Omental fat pad (tissue), 3 donors: ENCODE measurements at regions not wholly inside any gene's neighbourhood (a gene's known extent, or its start where the extent isn't known, plus 50 kb on each side); places are given as distances from the start of the nearest gene placed in this dataset.
"Not testable (repeated sequence)": the region's sequence is repeated elsewhere in the genome, so short reads cannot be mapped to it uniquely, and the experiment has no call there.

Experiments used
- ATAC-seq: fragments of 150-250 bp; one replicate; pipeline ENCODE4 v1.9.1; 2016; ENCODE audit warnings: mild to moderate bottlenecking, moderate library complexity; ENCODE audit not compliant: low FRiP score
- DNase-seq: peaks from one replicate; pipeline ENCODE4 v3.0.0-alpha.2; 2019; ENCODE audit warnings: low spot score
- CTCF ChIP-seq, 3 donors: fragments of 450-650 bp; IDR thresholded peaks; one replicate each; pipeline ENCODE4 v1.5.1; 2016 to 2017; ENCODE audit warnings: antibody characterized with exemption in 3 of 3, mild to moderate bottlenecking in 3 of 3, moderate library complexity in 2 of 3

DNA sequence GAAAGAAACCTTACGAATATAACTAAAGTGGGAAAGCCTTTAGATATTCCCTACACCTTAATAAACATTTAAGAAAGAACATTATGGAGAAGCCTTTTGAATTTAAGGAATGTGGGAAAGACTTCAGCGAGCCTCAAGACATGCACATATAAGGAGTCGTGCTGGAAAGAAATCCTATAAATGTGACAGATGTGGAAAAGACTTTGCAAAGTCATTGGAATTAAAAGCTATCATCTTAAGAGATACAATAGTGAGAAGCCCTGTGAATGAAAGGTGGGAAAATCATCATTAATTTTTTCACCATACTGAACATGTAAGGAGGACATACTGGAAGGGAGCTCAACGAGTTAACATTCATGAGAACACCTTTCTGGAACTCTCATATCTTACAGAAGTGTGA is 650.5 kb upstream of the DEFB115 start:
- no peak for TF ChIP-seq CTCF (IDR thresholded peaks at IDR 0.05)
- no peak for DNase-seq
- no peak for ATAC-seq

DNA sequence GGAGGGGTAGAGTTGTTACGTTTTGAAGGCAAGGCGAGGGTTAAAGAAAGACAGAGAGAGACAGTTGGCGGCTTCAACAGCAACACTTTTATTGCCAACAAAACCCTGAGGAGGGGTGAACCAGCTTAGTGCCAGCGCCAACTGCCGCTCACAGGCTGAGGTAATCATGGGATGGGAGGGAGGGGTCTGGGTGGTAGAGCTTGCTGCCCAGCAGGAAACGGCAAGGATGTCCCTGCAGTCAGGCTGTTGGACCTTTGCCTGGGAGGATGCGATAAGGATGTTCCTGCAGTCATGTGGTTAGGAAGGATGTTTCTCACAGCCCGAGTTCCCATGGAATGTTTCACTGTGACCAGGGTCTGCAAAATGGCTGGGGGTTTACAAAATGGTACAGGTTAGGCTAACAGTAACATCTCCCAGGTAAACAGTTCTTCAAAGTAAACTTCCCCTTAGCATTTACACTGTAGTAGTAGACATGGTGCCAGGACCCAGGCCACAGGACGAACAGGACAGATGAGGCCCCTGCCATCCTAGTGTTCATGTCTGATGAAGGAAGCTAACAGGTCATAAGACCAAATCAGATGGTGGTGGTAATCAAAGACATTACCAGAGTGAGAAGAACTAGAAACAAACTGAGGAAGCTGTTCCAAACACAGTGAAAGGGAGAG is 647.3 kb upstream of the DEFB115 start:
- ATAC-seq (no peak), DNase-seq (no peak)
- TF ChIP-seq CTCF (IDR thresholded peaks at IDR 0.05) = no peak

- no peak for ATAC-seq
- no peak for TF ChIP-seq CTCF (IDR thresholded peaks at IDR 0.05)
- no peak for DNase-seq
Measured at GRCh38 chr20:30610751-30611150, 646.7 kb upstream of the DEFB115 start.

DNA sequence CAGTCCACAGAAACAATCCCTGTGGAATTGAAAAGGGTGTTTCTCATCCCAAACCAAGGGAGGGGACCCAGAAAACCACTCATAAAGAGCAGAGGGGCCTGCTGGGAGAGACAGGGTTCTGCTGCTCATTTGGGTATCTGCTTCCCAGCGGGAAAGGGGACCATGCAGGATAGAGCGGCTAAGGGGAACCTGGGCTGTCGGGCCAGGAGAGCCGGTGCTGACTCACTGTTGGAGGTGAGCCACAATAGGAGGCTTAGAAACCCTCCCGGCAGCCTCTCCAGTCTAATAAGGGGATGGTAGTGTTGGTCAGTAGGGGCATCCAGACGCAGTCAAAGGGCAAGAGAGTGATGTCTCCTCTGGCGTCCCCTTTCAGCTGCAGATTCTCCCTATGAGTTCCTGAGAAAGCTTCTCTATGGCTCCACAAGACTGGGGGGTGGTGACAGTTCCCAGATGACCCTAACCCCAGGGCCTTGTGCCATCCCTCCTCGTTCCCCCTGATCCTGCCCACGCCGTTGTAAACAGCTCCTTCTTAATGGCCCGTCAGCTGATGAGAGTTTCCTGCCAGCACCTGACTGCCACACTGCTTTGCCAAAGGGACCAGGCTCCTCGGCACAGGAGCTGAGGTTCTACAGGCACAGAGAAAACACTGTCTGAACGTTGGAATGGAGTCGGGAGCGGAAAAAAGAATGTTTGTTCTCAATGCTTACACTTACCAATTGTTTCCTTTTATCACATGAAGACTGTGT is 646.1 kb upstream of the DEFB115 start:
- ATAC-seq (no peak), DNase-seq (no peak)
- no peak for TF ChIP-seq CTCF (IDR thresholded peaks at IDR 0.05)

GRCh38 chr20:30612344-30612743 is 645.1 kb upstream of the DEFB115 start:
- TF ChIP-seq CTCF (IDR thresholded peaks at IDR 0.05) = no peak
- DNase-seq (no peak), ATAC-seq (no peak)

DNA sequence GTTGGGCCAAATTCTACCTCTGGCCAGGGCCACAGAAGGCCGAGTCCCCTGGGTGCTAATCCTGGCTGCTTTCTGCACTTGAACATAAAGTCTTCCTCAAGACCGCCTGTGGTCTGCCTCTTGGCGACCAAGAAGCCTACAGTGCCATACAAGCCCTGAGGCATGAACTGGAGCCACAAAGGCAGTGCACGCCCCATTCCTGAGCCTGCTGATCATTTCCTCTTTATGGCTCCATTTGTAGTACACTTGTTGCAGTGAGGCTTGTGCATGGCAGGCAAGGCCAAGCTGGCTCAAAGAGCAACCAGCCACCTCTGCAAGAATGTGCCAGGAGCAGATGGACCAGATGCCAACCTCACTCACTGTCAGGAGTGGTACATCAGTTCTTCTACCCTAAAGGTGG is 636.1 kb upstream of the DEFB115 start:
- not testable (repeated sequence) for DNase-seq, ATAC-seq

DNA sequence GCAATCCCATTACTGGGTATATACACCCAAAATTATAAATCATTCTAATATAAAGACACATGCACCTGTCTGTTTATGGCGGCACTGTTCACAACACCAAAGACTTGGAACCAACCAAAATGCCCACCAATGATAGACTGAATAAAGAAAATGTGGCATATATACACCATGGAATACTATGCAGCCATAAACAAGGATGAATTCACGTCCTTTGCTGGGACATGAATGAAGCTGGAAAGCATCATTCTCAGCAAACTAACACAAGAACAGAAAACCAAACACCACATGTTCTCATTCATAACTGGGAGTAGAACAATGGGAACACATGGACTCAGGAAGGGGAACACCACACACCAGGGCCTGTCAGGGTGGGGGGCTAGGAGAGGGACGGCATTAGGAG is 633.2 kb upstream of the DEFB115 start:
- ATAC-seq, DNase-seq: not testable (repeated sequence)

DNA sequence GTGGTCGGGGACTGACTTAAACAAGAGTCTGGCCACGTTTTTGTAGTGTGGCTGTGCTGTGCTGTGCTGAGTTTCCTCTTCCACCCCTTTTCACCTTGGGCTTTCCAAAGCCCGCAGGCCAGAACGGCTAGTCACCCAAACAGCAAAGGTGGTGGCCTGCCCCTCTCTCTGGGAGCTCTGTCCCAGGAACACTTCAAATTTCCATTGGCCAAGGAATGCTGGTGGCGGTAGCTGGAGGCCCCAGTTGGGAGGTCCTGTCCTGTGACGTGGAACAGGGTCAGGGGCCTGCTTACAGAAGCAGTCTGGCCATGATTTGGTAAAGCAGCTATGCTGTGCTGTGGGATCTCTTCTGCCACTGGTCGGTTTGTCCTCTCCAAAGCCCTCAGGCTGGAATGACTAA is 628.1 kb upstream of the DEFB115 start:
- not testable (repeated sequence) for DNase-seq, ATAC-seq
